ENCODE measurements at regions not wholly inside any gene's neighbourhood (a gene's known extent, or its start where the extent isn't known, plus 50 kb on each side); places are given as distances from the start of the nearest gene placed in this dataset.

- no peaks in the 10 kb centered on the region for H3K27me3 ChIP-seq (ENCODE audit: insufficient read depth)
- ChIA-PET POLR2A (no interaction called here), CTCF (no interaction called here)
- 2% methylated on average over 8 of the region's 8 CpGs for WGBS (ENCODE audit: low lambda C conversion rate)
- no peak overlapping the region for H2AFZ ChIP-seq (ENCODE audit: low read depth)
- no peaks in the 10 kb centered on the region for H3K79me2 ChIP-seq (ENCODE audit: insufficient read depth)
- no peak overlapping the region for H3K27ac ChIP-seq (ENCODE audit: low read depth in 2 of 2, low read length in 1 of 2)
- H3K4me2 ChIP-seq: no peak overlapping the region
- no peak for DNase-seq
- H4K20me1 ChIP-seq (ENCODE audit: insufficient read depth): no peaks in the 10 kb centered on the region
- no peaks in the 10 kb centered on the region for H3K36me3 ChIP-seq (replicated peaks in 1 of 2; ENCODE audit: control insufficient read depth in 1 of 2, insufficient read depth in 2 of 2, low read length in 1 of 2)
- no peaks in the 10 kb centered on the region for H3F3A ChIP-seq (replicated peaks; ENCODE audit: insufficient read depth)
- no peak overlapping the region for H3K4me3 ChIP-seq (ENCODE audit: low read depth in 2 of 2, low read length in 1 of 2)
- H3K4me1 ChIP-seq (ENCODE audit: control insufficient read depth in 1 of 2, insufficient read depth in 2 of 2, low read depth in 1 of 2, low read length in 1 of 2): no peaks in the 10 kb centered on the region
- H3K9me3 ChIP-seq: no peaks in the 10 kb centered on the region
- H3K9me2 ChIP-seq: no peaks in the 10 kb centered on the region
- H3K9ac ChIP-seq: no peak overlapping the region
- TF ChIP-seq MXI1 (IDR thresholded peaks at IDR 0.05; ENCODE audit: low read depth, low read length) (no peak), SIN3A (IDR thresholded peaks at IDR 0.05; ENCODE audit: borderline replicate concordance, low read depth, low read length) (no peak), RAD21 (IDR thresholded peaks at IDR 0.05; ENCODE audit: low read length) (no peak), TCF12 (IDR thresholded peaks at IDR 0.05) (no peak), TEAD4 (IDR thresholded peaks at IDR 0.05; ENCODE audit: borderline replicate concordance, insufficient read depth) (no peak), CTCF (IDR thresholded peaks at IDR 0.05) (no peak), GABPA (IDR thresholded peaks at IDR 0.05; ENCODE audit: low read depth) (no peak)
Observed at GRCh38 chr14:97641827-97642226, 844.6 kb downstream of the VRK1 start.

DNA sequence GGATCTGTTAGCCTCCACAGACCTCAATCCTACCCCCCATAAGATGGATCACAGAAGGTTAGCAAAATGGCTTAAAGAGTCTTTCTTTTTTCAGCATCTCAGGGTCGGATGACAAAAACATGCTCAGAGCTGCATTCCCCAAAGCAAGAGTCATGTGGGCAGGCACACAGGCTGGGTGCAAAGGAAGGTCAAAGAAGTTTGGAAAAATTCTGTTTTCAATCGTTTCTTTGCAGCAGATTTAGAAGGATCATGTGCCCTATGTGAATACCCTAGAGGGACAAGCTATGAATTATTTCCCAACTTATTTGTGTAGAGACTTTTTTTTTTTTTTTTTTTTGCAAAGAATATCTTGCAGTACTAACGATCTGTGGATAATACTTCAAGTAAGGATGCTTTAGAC, 845.4 kb downstream of the VRK1 start:
- Histone ChIP-seq H3F3A (replicated peaks; ENCODE audit: insufficient read depth) (no peaks in the 10 kb centered on the region), H2AFZ (ENCODE audit: low read depth) (no peak overlapping the region), H3K27ac (ENCODE audit: low read depth in 2 of 2, low read length in 1 of 2) (no peak overlapping the region), H3K36me3 (replicated peaks in 1 of 2; ENCODE audit: control insufficient read depth in 1 of 2, insufficient read depth in 2 of 2, low read length in 1 of 2) (no peaks in the 10 kb centered on the region), H3K79me2 (ENCODE audit: insufficient read depth) (no peaks in the 10 kb centered on the region), H4K20me1 (ENCODE audit: insufficient read depth) (no peaks in the 10 kb centered on the region), H3K4me1 (ENCODE audit: control insufficient read depth in 1 of 2, insufficient read depth in 2 of 2, low read depth in 1 of 2, low read length in 1 of 2) (no peaks in the 10 kb centered on the region), H3K27me3 (ENCODE audit: insufficient read depth) (no peaks in the 10 kb centered on the region), H3K4me3 (ENCODE audit: low read depth in 2 of 2, low read length in 1 of 2) (no peak overlapping the region), H3K9ac (no peak overlapping the region), H3K9me2 (no peaks in the 10 kb centered on the region), H3K9me3 (no peaks in the 10 kb centered on the region), H3K4me2 (no peak overlapping the region)
- CTCF ChIA-PET: no interaction called here
- POLR2A ChIA-PET: no interaction called here
- DNase-seq: no peak
- WGBS (ENCODE audit: low lambda C conversion rate): 0% methylated on average over 3 of the region's 3 CpGs
- TF ChIP-seq TCF12 (IDR thresholded peaks at IDR 0.05): no peak
- no peak for TF ChIP-seq NFIC (IDR thresholded peaks at IDR 0.05; ENCODE audit: borderline replicate concordance)
- TF ChIP-seq ZBTB33 (IDR thresholded peaks at IDR 0.05; ENCODE audit: borderline replicate concordance, low read depth): no peak
- TF ChIP-seq ELF1 (IDR thresholded peaks at IDR 0.05): no peak
- TF ChIP-seq PBX3 (IDR thresholded peaks at IDR 0.05): no peak
- TF ChIP-seq, protein P1, sequence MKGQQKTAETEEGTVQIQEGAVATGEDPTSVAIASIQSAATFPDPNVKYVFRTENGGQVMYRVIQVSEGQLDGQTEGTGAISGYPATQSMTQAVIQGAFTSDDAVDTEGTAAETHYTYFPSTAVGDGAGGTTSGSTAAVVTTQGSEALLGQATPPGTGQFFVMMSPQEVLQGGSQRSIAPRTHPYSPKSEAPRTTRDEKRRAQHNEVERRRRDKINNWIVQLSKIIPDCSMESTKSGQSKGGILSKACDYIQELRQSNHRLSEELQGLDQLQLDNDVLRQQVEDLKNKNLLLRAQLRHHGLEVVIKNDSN (IDR thresholded peaks at IDR 0.05; ENCODE audit: borderline replicate concordance, low read depth): no peak
- TF ChIP-seq REST (IDR thresholded peaks at IDR 0.05; ENCODE audit: low read depth, low read length): no peak
- no peak for TF ChIP-seq RAD21 (IDR thresholded peaks at IDR 0.05; ENCODE audit: low read length)
- TF ChIP-seq RXRA (IDR thresholded peaks at IDR 0.05; ENCODE audit: borderline replicate concordance, low read depth): no peak

Measured in SK-N-SH (cell line).